ENCODE measurements at regions not wholly inside any gene's neighbourhood (a gene's known extent, or its start where the extent isn't known, plus 50 kb on each side); places are given as distances from the start of the nearest gene placed in this dataset.

- Histone ChIP-seq H3K36me3 (ENCODE audit: control insufficient read depth, insufficient read depth, low read length) (no peaks in the 10 kb centered on the region), H3K27me3 (replicated peaks; ENCODE audit: control insufficient read depth, insufficient read depth, low read length) (no peaks in the 10 kb centered on the region), H3K4me3 (replicated peaks; ENCODE audit: low read depth, low read length) (no peak overlapping the region)
- TF ChIP-seq CTCF (IDR thresholded peaks at IDR 0.05; ENCODE audit: insufficient read depth, low read length, poor library complexity, severe bottlenecking): no peak
- no peak for DNase-seq (ENCODE audit: extremely low read depth, insufficient read length)
These were observed 177.4 kb upstream of the GSE1 start for GRCh38 chr16:85435700-85436099.

GRCh38 chr16:85436207-85436606, 176.9 kb upstream of the GSE1 start:
- no peak overlapping the region for H3K4me3 ChIP-seq (replicated peaks; ENCODE audit: low read depth, low read length)
- TF ChIP-seq CTCF (IDR thresholded peaks at IDR 0.05; ENCODE audit: insufficient read depth, low read length, poor library complexity, severe bottlenecking): no peak
- no peaks in the 10 kb centered on the region for H3K36me3 ChIP-seq (ENCODE audit: control insufficient read depth, insufficient read depth, low read length)
- no peak for DNase-seq (ENCODE audit: extremely low read depth, insufficient read length)
- H3K27me3 ChIP-seq (replicated peaks; ENCODE audit: control insufficient read depth, insufficient read depth, low read length): no peaks in the 10 kb centered on the region

GRCh38 chr16:85436636-85437165, 176.4 kb upstream of the GSE1 start:
- no peaks in the 10 kb centered on the region for H3K27me3 ChIP-seq (replicated peaks; ENCODE audit: control insufficient read depth, insufficient read depth, low read length)
- no peak for TF ChIP-seq CTCF (IDR thresholded peaks at IDR 0.05; ENCODE audit: insufficient read depth, low read length, poor library complexity, severe bottlenecking)
- no peak overlapping the region for H3K4me3 ChIP-seq (replicated peaks; ENCODE audit: low read depth, low read length)
- H3K36me3 ChIP-seq (ENCODE audit: control insufficient read depth, insufficient read depth, low read length): no peaks in the 10 kb centered on the region
- DNase-seq (ENCODE audit: extremely low read depth, insufficient read length): no peak

- H3K4me3 ChIP-seq (replicated peaks; ENCODE audit: low read depth, low read length): no peak overlapping the region
- no peak for DNase-seq (ENCODE audit: extremely low read depth, insufficient read length)
- H3K27me3 ChIP-seq (replicated peaks; ENCODE audit: control insufficient read depth, insufficient read depth, low read length): no peaks in the 10 kb centered on the region
- no peak for TF ChIP-seq CTCF (IDR thresholded peaks at IDR 0.05; ENCODE audit: insufficient read depth, low read length, poor library complexity, severe bottlenecking)
- H3K36me3 ChIP-seq (ENCODE audit: control insufficient read depth, insufficient read depth, low read length): no peaks in the 10 kb centered on the region
These were observed 175.7 kb upstream of the GSE1 start for GRCh38 chr16:85437166-85438052.

GRCh38 chr16:85438981-85439685, 174.0 kb upstream of the GSE1 start:
- TF ChIP-seq CTCF (IDR thresholded peaks at IDR 0.05; ENCODE audit: insufficient read depth, low read length, poor library complexity, severe bottlenecking): no peak
- H3K27me3 ChIP-seq (replicated peaks; ENCODE audit: control insufficient read depth, insufficient read depth, low read length): no peaks in the 10 kb centered on the region

More at GRCh38 chr16:85438981-85439685, 174.0 kb upstream of the GSE1 start:
- DNase-seq (ENCODE audit: extremely low read depth, insufficient read length): no peak
- Histone ChIP-seq H3K4me3 (replicated peaks; ENCODE audit: low read depth, low read length) (no peak overlapping the region), H3K36me3 (ENCODE audit: control insufficient read depth, insufficient read depth, low read length) (no peaks in the 10 kb centered on the region)
